AG08396 (cell line): ENCODE measurements at regions not wholly inside any gene's neighbourhood (a gene's known extent, or its start where the extent isn't known, plus 50 kb on each side); places are given as distances from the start of the nearest gene placed in this dataset.
"Not testable (repeated sequence)": the region's sequence is repeated elsewhere in the genome, so short reads cannot be mapped to it uniquely, and the experiment has no call there.

Source experiments
- DNase-seq: peaks from one replicate; pipeline ENCODE4 v3.0.0; 2012; ENCODE audit warnings: low spot score, mixed read lengths

DNA sequence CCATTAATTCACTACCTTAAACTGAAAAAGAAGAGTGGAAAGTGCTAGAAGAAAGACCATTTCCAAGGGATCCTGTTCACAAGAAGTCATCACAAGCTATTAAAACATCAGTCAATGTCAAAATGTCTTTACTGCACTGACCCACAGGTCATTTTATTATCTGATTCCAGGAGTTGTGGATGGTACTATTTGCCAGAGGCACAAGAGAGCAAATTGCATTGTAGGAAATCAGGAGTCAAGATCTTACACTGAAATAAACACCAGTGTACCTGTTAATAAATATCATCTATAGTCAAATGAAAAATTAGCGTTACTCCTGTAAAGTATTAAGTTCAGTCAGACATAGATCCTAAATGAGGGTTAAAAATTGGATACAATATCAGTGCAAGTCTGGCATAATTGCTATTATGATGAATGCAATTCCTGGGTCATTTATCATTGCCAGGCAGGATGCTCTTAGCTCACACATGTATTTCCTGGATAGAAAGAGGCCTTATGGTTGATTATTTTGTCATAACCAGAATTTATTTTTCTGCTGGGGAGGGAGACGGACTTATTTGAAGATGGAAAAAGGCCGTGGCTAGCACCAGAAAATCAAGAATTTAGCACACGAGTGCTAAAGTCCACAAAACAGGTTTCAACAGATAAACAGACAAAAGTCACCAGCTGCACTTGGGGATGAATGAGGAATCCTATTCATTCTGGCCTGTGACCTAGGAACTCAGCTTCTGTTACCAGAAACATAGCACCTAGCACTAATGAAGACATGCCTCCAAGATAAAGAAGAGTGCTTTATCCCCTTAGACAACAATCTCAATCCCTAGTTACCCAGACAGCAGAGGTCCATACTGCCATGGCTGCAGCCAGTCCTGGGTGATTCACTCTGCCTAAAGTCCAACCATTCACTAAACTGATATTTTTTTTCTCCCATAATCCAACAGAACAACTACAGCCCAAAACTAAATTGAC is 683.1 kb upstream of the POM121L12 start:
- DNase-seq, result no peak

DNA sequence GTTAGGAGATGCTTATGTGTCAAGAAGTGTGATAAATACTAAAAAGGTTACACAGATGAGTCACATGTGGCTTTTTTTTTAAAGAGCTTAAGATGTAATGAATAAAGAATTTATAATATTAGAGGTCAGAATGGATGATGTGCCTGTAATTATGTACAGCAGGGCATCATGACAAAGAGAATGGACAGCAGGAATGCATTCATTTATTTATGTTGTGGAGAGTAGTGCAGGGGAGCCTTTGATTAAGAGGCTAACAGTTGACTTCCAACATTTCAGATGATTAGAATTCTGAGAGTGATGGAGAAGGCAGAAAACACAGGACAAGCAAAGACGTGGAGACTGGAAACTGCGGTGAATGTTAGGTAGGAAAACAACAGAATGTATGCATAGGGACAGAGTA is 691.4 kb upstream of the POM121L12 start:
- no peak for DNase-seq

- no peak for DNase-seq
Measured at GRCh38 chr7:52340067-52340466, 695.4 kb upstream of the POM121L12 start.

DNA sequence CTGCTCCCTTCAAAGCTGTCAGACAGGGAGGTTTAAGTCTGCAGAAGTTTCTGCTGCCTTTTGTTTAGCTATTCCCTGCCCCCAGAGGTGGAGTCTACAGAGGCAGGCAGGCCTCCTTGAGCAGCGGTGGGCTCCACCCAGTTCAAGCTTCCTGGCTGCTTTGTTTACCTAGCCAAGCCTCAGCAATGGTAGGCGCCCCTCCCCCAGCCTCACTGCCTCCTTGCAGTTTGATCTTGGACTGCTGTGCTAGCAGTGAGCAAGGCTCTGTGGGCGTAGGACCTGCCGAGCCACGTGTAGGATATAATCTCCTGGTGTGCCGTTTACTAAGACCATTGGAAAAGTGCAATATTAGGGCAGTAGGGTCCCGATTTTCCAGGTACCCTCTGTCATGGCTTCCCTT is 707.1 kb upstream of the POM121L12 start:
- not testable (repeated sequence) for DNase-seq

GRCh38 chr7:52325237-52325636 is 710.2 kb upstream of the POM121L12 start:
- no peak for DNase-seq

DNA sequence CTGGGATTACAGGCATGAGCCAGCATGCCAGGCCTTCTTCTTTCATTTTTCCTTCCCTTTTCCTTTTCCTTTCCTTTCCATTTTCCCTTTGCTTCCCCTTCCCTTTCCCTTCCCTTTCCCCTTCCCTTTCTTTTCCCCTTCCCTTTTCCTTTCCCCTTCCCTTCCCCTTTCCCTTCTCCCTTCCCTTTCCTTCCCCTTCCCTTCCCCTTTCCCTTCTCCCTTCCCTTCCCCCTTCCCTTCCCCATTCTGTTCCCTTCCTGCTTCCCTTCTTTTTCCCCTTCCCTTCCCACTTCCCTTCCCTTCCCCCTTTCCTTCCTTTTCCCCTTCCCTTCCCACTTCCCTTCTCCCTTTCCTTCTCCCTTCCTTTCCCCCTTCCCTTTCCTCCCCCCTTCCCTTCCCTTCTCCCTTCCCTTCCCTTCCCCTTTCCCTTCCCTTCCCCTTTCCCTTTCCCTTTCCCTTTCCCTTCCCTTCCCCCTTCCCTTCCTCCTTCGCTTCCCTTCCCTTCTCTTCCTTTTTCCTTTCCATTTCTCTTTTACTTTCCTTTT is 712.2 kb upstream of the POM121L12 start:
- DNase-seq, result no peak

DNA sequence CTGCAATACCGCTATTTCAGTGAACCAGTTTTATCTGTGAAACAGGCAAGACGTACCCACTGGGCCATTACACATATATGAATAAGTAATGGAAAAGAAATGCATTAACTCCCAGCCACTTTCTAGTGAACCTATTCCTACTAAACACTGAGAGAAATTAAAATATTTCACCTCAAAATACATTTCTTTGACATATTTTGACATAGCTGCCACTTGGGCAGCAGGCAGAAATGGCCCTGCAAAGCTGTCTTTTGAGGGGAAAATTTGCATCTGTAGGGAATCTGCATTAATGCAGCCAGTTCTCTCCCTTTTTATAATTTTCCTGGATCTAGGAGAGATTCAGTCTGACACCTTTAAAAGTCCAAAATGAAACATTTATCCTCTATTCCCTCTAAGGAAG is 714.8 kb upstream of the POM121L12 start:
- DNase-seq, result no peak

DNA sequence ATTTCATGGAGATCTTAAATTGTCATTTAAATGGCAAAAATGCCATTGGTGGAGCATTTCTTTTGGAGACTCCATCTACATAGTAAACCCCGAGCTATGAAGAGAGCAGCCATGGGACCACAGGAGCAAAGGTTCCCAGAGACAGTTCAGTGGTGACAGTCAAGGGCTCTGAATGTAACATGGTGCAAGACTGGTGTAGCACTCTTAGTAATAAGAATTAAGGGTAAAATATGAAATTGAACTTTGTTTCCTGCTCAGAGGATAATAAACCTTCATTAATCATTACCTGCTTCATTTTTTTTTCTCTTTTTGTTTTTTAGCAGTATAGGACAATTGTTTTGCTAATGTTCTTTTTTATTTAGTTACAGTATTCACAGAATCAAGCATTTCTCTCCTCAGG is 717.5 kb upstream of the POM121L12 start:
- DNase-seq, result no peak

GRCh38 chr7:52311886-52312285 is 723.5 kb upstream of the POM121L12 start:
- DNase-seq, result no peak

DNA sequence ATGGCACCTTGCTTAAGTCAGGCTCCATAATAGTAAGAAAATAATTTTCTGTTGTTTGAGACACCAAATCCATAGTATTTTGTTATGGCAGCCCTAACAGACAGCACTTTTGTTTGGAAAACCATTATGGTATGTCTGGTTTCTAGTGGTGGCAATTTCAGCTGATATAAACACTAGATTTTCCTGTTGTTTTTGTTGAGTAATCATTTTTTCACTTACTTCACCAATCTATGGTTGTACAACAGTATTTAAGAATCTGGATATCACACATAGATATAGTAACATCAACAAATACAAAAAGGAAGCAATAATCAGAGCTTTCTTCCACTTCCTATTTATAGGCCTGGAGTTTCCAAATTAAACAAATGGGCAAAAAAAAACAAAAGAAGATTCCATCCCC is 725.8 kb upstream of the POM121L12 start:
- no peak for DNase-seq

- DNase-seq, result no peak
Measured at GRCh38 chr7:52302765-52303520, 732.5 kb upstream of the POM121L12 start.

DNA sequence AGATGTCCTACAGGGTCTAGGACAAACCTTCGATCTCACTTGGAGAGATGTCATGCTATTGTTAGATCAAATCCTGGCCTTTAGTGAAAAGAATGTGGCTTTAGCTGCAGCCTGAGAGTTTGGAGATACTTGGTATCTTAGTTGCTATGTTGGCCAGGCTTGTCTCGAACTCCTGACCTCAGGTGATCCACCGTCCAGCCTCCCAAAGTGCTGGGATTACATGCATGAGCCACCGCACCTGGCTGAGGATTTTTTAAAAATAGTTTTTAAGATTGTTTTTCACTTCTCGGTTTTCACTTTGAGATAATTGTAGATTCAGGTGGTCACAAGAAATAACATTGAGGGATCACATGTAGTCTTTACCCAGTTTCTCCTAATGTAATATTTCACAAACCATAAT is 738.3 kb upstream of the POM121L12 start:
- no peak for DNase-seq

DNA sequence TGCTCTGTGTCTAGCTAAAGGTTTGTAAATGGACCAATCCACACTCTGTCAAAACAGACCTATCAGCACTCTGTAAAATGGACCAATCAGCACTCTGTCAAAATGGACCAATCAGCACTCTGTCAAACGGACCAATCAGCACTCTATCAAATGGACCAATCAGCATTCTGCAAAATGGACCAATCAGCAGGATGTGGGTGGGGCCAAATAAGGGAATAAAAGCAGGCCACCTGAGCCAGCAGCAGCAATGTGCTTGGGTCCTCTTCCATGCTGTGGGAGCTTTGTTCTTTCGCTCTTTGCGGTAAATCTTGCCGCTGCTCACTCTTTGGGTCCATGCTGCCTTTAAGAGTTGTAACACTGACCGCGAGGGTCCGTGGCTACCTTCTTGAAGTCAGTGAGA is 740.5 kb upstream of the POM121L12 start:
- DNase-seq, result no peak

DNA sequence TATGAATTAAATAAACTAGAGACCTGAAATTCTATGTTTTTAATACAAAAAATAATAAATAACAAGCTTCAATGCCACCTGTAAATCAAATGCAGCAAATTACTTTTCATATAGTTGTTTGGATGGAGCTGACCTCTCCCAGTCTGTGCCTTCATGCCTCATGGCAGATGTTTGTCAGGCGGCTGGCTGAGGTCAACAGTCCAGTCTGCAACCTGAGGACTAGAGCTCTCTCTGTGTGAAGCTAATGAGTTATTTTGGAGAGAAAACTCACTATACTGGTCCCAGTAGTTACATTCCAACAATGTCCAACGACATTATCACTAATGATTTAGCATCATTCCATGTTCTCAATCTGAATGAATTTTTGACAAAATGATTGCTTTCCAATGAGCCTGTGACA is 746.2 kb upstream of the POM121L12 start:
- no peak for DNase-seq

DNA sequence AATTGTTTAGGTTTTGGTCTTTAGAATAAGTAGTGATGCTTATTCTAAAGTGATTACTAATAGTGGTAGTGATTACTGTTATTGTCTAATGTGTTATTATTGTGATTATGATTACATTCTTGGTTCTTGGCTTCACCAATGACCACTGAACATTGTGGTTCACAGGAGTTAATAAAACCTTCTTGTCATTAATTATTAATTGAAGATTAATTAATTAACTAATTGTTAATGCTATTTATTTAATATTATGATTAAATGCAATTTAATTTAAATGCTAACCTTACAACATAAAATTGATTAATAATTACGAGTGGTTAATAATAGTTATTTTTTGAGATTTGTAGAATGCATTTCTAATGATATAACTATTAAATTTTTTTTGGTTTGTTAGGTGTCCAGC is 747.7 kb upstream of the POM121L12 start:
- DNase-seq, result no peak

DNA sequence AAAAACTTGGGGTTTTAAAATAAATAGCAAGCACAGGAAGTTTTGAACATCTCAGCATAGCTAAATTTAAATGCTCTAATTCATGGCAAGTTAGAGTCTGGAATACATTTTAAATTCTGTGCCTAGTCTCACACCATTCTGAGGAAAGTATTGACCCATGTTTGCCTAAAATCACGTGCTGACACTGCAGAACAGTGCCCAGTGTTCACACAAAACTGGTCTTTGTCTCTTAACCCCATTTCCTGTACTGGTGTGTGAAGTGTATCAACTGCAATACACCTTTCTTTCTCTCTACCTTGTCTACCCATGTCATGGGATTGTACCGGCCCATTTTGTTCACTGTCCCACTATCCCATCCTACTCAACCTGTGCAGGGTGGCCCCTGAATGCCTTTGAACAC is 749.7 kb upstream of the POM121L12 start:
- DNase-seq, result no peak

- DNase-seq, result no peak
Measured at GRCh38 chr7:52283335-52283734, 752.1 kb upstream of the POM121L12 start.

GRCh38 chr7:52273685-52274610 is 761.5 kb upstream of the POM121L12 start:
- no peak for DNase-seq

GRCh38 chr7:52271703-52272102 is 763.7 kb upstream of the POM121L12 start:
- no peak for DNase-seq

GRCh38 chr7:52270301-52270700 is 765.1 kb upstream of the POM121L12 start:
- no peak for DNase-seq

DNA sequence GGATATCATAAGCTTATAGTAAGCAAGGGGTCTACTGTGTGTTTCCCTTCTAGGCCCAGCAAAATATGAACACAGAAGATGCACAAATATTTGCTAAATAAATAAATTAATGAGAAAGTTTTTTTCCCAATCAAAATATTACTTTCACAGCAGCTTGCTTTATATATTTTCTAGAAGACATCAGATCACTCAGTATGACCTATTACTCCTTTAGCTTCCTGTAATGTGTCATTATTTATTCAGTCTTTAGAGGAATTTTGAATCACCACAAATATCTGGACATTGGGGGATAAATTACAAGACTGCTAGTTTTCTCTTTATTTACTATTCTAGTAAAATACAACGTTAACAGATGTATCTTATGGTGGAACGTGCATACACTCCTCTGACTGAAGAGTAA is 765.8 kb upstream of the POM121L12 start:
- no peak for DNase-seq

DNA sequence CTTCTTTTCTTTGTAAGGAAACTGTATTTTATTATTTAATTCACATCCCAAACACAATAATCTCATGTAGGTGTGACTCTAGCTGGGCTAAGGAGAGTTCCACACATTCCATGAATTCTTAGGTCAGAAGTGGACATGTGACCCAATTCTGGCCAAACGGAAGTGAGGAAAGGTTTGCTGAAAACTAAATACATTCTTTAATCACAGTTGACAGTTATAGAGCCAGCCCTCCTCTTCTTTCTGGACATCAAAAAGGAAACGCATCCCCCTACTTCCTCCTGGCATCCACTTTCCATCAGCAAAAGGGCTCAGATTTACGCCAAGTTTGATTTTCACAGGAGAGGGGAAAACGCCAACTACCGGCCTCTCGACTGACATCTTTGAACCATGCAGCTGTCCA is 774.4 kb upstream of the POM121L12 start:
- DNase-seq, result no peak
